C4-2B (cell line): ENCODE measurements at regions not wholly inside any gene's neighbourhood (a gene's known extent, or its start where the extent isn't known, plus 50 kb on each side); places are given as distances from the start of the nearest gene placed in this dataset.

Source experiments
- H3K27ac ChIP-seq: fragments of 450-650 bp; 2 replicates; pipeline ENCODE4 v1.5.1; 2017
- CTCF ChIP-seq: fragments of 450-650 bp; conservative IDR thresholded peaks from 2 replicates; pipeline ENCODE4 v1.5.1; 2017; ENCODE audit warnings: mild to moderate bottlenecking
- ZFX ChIP-seq: fragments of 450-650 bp; IDR thresholded peaks from 2 replicates; pipeline ENCODE4 v1.6.1; 2017

DNA sequence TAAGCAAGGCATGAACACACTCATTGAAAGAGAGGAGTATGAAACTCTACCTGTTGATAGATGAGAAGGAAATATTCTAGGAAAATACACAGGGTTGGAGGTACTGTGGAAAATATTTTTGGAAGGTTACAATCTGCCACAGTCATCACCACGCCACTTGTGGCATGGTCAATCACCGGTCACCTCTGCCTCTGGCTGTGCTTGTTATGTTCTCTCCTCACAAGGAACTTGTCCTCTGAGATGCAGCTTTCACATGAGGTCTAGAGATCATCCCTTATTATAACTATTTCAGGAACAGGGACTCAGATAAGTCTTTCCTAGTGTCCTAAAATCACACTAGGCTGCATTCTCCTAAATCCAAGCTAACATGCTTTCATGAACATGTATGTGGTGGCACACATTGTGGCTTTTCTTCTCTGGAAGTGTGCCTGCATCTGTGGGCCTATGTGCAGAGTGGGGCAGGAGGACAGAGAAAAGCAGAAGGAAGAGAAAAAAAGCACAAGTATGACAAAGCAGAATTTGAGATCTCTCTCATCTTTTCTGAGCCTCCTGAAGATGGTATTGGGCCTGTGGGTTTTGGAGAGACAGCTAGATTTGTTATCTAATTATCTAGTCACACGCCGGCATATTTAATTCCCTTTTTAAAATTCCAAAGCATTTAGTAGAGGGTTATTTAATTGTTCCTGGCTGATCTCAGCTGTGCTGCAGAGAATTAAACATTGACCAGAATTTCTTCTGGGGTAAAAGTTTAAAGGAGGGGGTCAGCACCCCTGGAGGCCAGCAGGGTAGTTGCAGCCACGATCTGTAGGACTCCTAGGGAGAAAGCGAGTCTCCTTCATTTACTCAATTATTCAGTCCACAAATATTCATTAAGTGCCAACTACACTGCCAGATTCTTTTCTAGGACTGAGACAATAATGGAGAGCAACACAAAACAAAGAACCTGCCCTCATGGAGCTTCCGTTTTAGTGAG, 294.6 kb downstream of the RDH14 start:
- no peak for TF ChIP-seq ZFX
- TF ChIP-seq CTCF, result peak; percentile 36
- no peak overlapping the region for H3K27ac ChIP-seq

GRCh38 chr2:18262601-18263000, 297.9 kb downstream of the RDH14 start:
- H3K27ac ChIP-seq, result no peak overlapping the region
- no peak for TF ChIP-seq CTCF
- no peak for TF ChIP-seq ZFX

DNA sequence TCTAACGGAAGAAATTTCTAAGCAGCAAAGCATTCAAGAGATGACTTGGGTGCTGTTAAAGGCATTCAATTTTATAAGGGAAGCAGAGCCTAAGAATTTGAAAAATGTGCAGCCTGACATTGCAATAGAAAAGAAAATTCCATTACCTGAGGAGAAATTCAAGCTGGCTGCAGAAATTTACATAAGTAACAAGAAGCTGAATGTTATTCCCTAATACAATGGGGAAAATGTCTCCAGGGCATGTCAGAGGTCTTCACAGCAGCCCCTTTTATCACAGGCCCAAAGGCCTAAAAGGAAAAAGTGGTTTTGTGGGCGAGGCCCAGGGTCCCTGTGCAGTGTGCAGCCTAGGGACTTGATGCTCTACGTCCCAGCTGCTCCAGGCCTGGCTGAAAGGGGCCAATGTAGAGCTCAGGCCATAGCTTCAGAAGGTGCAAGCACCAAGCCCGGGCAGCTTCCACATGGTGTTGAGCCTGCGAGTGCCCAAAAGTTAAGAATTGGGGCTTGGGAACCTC, 306.7 kb downstream of the RDH14 start:
- H3K27ac ChIP-seq, result no peak overlapping the region
- TF ChIP-seq CTCF (no peak), ZFX (no peak)

GRCh38 chr2:18251486-18251885, 309.0 kb downstream of the RDH14 start:
- H3K27ac ChIP-seq, result no peak overlapping the region
- TF ChIP-seq ZFX, result no peak
- no peak for TF ChIP-seq CTCF

GRCh38 chr2:18247282-18248110, 313.0 kb downstream of the RDH14 start:
- TF ChIP-seq CTCF (no peak), ZFX (no peak)
- no peak overlapping the region for H3K27ac ChIP-seq

DNA sequence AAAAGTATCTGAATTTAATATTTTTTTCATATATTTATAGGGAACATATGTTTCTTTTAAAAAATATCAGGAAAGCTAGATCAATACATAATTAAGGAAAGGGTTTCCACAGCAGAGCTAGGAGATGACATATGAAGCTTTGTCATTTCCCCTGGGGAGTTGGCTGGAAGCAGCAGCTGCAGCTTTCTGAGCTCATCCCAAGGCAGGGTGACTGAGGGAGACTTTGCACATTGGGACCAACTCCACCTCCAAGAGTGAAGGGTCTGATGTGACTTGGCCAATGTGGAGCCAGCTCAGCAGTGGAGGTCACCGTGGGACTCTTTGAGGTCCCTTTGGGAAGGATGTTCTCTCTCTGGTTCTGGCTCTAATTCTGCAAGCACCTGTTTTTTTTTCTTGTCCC, 315.1 kb downstream of the RDH14 start:
- H3K27ac ChIP-seq, result no peak overlapping the region
- TF ChIP-seq ZFX (no peak), CTCF (no peak)
